Duodenal mucosa (tissue), 2 donors: ENCODE measurements at regions not wholly inside any gene's neighbourhood (a gene's known extent, or its start where the extent isn't known, plus 50 kb on each side); places are given as distances from the start of the nearest gene placed in this dataset.
"Not testable (repeated sequence)": the region's sequence is repeated elsewhere in the genome, so short reads cannot be mapped to it uniquely, and the experiment has no call there.

Experiments used
- H3K27ac ChIP-seq: one replicate; pipeline ENCODE4 v1.7.0; 2013; ENCODE audit warnings: low read depth, low read length
- H3K27me3 ChIP-seq, 2 donors: one replicate each; pipeline ENCODE4 v1.7.0; 2013; ENCODE audit warnings: low read length in 2 of 2, control low read depth in 1 of 2; ENCODE audit not compliant: insufficient read depth in 2 of 2, control insufficient read depth in 1 of 2
- H3K36me3 ChIP-seq, 2 donors: one replicate each; pipeline ENCODE4 v1.7.0; 2013; ENCODE audit warnings: low read length in 2 of 2, control low read depth in 1 of 2; ENCODE audit not compliant: insufficient read depth in 2 of 2, control insufficient read depth in 1 of 2
- H3K4me1 ChIP-seq, 2 donors: one replicate each; pipeline ENCODE4 v1.7.0; 2013; ENCODE audit warnings: low read length in 2 of 2, control low read depth in 1 of 2; ENCODE audit not compliant: insufficient read depth in 2 of 2, control insufficient read depth in 1 of 2
- H3K4me3 ChIP-seq, 2 donors: one replicate each; pipeline ENCODE4 v1.7.0; 2013; ENCODE audit warnings: low read length in 2 of 2, low read depth in 1 of 2
- H3K9ac ChIP-seq, 2 donors: one replicate each; pipeline ENCODE4 v1.7.0; 2013; ENCODE audit warnings: low read length in 2 of 2, low read depth in 1 of 2
- H3K9me3 ChIP-seq, 2 donors: one replicate each; pipeline ENCODE4 v1.7.0; 2013; ENCODE audit warnings: low read length in 2 of 2, control low read depth in 1 of 2; ENCODE audit not compliant: control insufficient read depth in 1 of 2

- H3K9ac ChIP-seq, H3K36me3 ChIP-seq, H3K27me3 ChIP-seq, H3K9me3 ChIP-seq, H3K4me3 ChIP-seq, H3K4me1 ChIP-seq, H3K27ac ChIP-seq: not testable (repeated sequence)
These were observed 174.8 kb upstream of the NBPF9 start for GRCh38 chr1:149278156-149278555.

- H3K9ac ChIP-seq, H3K27me3 ChIP-seq, H3K9me3 ChIP-seq: not testable (repeated sequence)
These were observed 175.7 kb upstream of the NBPF9 start for GRCh38 chr1:149279015-149279414.

GRCh38 chr1:149279512-149279911, 176.2 kb upstream of the NBPF9 start:
- not testable (repeated sequence) for H3K9ac ChIP-seq, H3K27ac ChIP-seq, H3K27me3 ChIP-seq, H3K4me1 ChIP-seq, H3K9me3 ChIP-seq, H3K4me3 ChIP-seq, H3K36me3 ChIP-seq

More at GRCh38 chr1:149279015-149279414, 175.7 kb upstream of the NBPF9 start:
- H3K4me3 ChIP-seq, H3K36me3 ChIP-seq, H3K4me1 ChIP-seq, H3K27ac ChIP-seq: not testable (repeated sequence)

DNA sequence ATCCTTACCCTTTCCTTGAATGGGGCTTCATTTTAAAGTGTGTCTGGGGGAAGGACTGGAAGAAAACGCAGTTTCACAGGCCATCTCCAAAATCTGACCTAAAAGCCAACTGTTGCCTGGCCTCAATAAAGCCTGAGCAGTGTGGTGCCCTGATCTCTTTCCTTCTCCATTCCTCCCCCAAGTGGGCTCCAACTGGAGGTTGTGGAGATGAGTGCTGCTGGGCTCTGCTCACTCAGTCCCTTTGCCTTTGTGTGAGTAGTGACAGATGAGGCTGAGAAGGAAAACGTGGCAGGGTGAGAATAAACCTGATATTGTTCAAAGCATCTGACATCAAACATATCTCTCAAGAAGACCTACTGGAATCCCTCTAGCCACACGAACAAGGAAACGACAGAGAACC, 181.4 kb upstream of the NBPF9 start:
- H3K4me3 ChIP-seq, H3K9me3 ChIP-seq, H3K27ac ChIP-seq, H3K36me3 ChIP-seq, H3K4me1 ChIP-seq, H3K27me3 ChIP-seq, H3K9ac ChIP-seq: not testable (repeated sequence)

GRCh38 chr1:149285205-149285604, 181.9 kb upstream of the NBPF9 start:
- H3K9ac ChIP-seq, H3K36me3 ChIP-seq, H3K4me1 ChIP-seq, H3K4me3 ChIP-seq, H3K27me3 ChIP-seq, H3K27ac ChIP-seq, H3K9me3 ChIP-seq: not testable (repeated sequence)

- not testable (repeated sequence) for H3K36me3 ChIP-seq, H3K27ac ChIP-seq, H3K4me1 ChIP-seq, H3K4me3 ChIP-seq, H3K9me3 ChIP-seq, H3K27me3 ChIP-seq, H3K9ac ChIP-seq
These were observed 182.3 kb upstream of the NBPF9 start for GRCh38 chr1:149285638-149286037.

DNA sequence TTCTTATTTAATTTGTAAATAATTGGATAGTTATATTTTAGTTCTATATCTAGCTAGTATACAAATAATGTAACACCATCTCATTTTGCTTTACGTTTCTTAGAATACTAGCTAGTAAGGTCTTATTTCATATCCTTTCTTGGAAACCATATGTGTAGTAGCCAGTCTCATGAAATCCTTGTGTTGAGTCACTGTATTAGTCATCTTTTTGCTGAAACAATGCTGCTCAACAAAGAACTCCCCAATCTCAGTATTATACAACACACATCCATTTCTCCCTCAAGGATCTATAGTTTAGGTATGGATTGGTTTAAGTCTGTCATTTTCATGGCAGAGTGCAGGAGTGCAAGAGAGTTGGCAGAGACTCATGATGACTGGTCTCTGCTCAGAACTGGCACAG, 185.2 kb upstream of the NBPF9 start:
- H3K9me3 ChIP-seq, H3K27me3 ChIP-seq, H3K4me3 ChIP-seq, H3K4me1 ChIP-seq, H3K36me3 ChIP-seq, H3K9ac ChIP-seq, H3K27ac ChIP-seq: not testable (repeated sequence)

GRCh38 chr1:149300478-149301218, 174.2 kb upstream of the NBPF19 start:
- not testable (repeated sequence) for H3K36me3 ChIP-seq, H3K9me3 ChIP-seq

DNA sequence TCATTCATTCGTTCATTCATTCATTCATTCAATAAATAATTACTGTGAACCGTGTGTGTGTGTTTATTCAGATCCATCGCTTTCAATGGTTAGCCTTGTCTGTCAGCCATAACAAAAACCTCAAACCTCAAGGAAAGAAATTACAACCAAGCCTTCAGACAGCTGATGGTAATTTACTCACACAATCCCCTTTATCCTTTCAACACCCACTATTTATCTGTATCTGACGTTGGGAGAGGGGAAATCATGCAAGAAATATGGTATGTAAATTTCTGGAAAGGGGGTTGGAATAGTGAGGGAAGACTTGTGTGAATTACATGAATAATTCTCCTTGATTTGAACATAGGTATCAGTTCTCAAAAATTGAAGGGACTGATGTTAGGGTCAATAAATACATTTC, 173.6 kb upstream of the NBPF19 start:
- not testable (repeated sequence) for H3K27ac ChIP-seq, H3K9me3 ChIP-seq, H3K36me3 ChIP-seq, H3K27me3 ChIP-seq, H3K4me1 ChIP-seq, H3K9ac ChIP-seq, H3K4me3 ChIP-seq

More at GRCh38 chr1:149300478-149301218, 174.2 kb upstream of the NBPF19 start:
- not testable (repeated sequence) for H3K27ac ChIP-seq, H3K27me3 ChIP-seq, H3K4me3 ChIP-seq, H3K4me1 ChIP-seq, H3K9ac ChIP-seq

- H3K27me3 ChIP-seq, H3K9me3 ChIP-seq, H3K4me3 ChIP-seq, H3K4me1 ChIP-seq, H3K36me3 ChIP-seq, H3K27ac ChIP-seq, H3K9ac ChIP-seq: not testable (repeated sequence)
These were observed 170.0 kb upstream of the NBPF19 start for GRCh38 chr1:149304796-149305195.

- H3K9me3 ChIP-seq, H3K9ac ChIP-seq, H3K27me3 ChIP-seq: not testable (repeated sequence)
These were observed 167.2 kb upstream of the NBPF19 start for GRCh38 chr1:149307640-149308039.

More at GRCh38 chr1:149307640-149308039, 167.2 kb upstream of the NBPF19 start:
- not testable (repeated sequence) for H3K4me3 ChIP-seq, H3K36me3 ChIP-seq, H3K27ac ChIP-seq, H3K4me1 ChIP-seq
